ENCODE measurements at regions not wholly inside any gene's neighbourhood (a gene's known extent, or its start where the extent isn't known, plus 50 kb on each side); places are given as distances from the start of the nearest gene placed in this dataset.
A peak's percentile ranks its signal among the peaks of the same experiment; 100 is the strongest.

DNA sequence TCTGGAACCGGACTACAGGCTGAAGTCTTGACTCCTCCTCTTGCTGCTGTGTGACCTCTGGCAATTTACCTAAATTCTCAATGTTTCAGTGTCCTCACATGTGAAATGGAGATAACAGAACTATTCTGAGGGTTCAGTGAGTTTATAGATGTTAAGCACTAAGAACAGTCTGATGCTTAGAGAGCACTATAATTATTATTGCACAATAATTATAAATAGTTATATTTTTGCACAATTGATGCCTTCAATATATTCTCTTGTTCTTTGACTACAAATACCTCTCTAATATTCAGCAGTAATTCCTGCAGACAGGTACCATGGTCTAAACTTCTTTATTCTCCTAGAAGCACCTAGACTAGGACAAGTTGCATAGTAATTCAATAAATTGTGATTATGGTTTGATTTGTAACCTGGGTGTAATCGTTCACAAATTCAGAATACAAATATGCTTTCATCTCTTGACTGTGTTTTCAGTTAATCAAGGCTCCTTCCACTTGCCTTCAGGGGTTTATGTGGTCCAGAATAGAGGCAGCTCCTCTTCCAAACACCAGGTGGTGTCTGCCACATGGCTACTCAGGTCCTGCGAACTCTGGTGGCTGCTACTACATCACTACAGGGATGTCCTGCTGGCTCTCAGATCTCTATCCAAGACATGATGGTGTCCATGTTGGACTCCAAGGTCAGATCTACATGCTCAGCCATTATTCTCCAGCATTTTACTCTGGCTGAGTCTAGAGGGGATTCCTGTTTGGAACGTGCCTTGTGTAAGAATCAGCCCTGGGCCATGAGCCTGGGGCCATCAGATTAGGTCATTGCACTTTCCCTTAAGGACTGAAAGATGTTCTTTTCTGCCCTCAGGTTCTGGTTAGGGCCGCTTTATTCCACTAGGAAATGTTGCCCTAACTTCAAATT is 103.4 kb downstream of the QRFPR start:
- H3K27ac ChIP-seq: no peak overlapping the region
- TF ChIP-seq, protein P1, sequence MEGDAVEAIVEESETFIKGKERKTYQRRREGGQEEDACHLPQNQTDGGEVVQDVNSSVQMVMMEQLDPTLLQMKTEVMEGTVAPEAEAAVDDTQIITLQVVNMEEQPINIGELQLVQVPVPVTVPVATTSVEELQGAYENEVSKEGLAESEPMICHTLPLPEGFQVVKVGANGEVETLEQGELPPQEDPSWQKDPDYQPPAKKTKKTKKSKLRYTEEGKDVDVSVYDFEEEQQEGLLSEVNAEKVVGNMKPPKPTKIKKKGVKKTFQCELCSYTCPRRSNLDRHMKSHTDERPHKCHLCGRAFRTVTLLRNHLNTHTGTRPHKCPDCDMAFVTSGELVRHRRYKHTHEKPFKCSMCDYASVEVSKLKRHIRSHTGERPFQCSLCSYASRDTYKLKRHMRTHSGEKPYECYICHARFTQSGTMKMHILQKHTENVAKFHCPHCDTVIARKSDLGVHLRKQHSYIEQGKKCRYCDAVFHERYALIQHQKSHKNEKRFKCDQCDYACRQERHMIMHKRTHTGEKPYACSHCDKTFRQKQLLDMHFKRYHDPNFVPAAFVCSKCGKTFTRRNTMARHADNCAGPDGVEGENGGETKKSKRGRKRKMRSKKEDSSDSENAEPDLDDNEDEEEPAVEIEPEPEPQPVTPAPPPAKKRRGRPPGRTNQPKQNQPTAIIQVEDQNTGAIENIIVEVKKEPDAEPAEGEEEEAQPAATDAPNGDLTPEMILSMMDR (IDR thresholded peaks at IDR 0.05): peak; percentile 56
- no peak for TF ChIP-seq ZFX (IDR thresholded peaks at IDR 0.05; ENCODE audit: borderline replicate concordance)

DNA sequence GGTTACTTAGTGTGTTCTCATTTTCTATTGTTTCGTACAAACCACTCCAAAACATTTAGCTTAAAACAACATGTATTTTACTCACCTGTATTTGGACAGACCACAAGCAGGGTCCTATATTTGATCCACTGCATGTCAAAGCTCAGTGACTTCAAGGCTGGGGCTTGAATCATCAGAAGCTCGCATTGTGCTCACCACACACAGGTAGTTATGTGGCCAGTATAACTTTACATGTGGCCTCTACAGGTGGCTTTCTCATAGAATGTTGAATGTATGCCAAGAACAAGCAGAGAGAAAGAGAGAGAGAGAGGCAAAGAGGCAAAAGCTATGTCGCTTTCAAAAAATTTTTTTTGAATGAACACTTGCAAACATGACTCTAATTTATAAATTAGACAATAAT is 107.6 kb downstream of the QRFPR start:
- TF ChIP-seq, protein P1 (IDR thresholded peaks at IDR 0.05): no peak
- no peak for TF ChIP-seq ZFX (IDR thresholded peaks at IDR 0.05; ENCODE audit: borderline replicate concordance)
- no peak overlapping the region for H3K27ac ChIP-seq

DNA sequence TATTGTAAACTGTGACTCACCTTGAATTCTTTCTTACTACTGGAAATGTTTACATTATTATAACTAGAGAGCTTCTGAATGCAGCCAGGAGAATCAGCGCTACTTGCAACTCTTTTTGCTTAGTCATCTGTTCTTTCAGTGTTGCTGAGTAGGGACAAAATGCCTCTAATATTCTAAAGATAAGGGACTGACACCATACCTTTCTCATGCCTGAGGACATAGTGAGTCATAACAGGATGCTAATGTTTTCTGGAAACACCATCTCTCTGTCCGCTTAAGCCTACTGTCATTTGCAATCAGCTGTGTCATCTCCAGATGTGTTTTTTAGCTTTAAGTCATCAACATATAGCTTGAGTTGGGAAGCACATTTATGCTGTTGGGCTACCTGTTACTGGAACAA is 108.3 kb downstream of the QRFPR start:
- TF ChIP-seq ZFX (IDR thresholded peaks at IDR 0.05; ENCODE audit: borderline replicate concordance): no peak
- TF ChIP-seq, protein P1 (IDR thresholded peaks at IDR 0.05): no peak
- no peak overlapping the region for H3K27ac ChIP-seq

DNA sequence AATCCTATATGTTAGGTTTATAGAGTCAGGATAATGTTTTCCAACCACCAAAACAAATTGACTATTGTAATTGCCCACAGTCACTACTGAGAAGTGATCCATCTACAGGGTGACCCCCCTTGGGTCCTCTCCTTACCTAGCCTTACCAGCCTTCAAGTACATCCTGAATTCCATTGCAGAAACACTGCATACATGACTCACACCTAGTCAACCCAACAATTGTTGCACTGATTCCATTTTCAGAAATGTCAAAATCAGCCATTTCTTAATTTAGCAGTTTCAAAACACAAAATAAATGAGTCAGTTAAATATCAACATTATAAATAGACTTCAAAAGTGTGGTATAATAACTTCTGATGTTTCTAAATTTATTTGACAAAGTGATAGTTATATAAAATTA is 106.3 kb upstream of the TNIP3 start:
- TF ChIP-seq, protein P1 (IDR thresholded peaks at IDR 0.05): no peak
- TF ChIP-seq ZFX (IDR thresholded peaks at IDR 0.05; ENCODE audit: borderline replicate concordance): no peak
- no peak overlapping the region for H3K27ac ChIP-seq

DNA sequence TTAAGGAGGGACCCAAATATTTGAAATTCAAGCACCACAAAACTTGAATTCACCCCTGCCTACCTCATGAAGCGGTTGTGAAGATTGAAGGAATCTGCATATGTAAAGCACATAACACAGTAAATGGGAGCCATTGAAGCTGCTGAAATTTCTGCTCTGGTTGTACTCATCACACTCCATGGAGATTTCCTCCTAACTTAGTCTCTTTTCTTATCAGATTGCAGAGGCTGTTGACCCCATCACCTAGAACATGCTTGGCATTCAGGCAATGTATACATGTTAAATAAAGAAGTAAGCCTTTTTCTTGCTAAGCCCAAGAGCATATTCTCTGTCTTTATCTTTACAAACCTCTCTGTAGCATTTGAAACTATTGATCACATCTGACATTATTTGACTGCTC is 104.9 kb upstream of the TNIP3 start:
- TF ChIP-seq, protein P1 (IDR thresholded peaks at IDR 0.05): no peak
- TF ChIP-seq ZFX (IDR thresholded peaks at IDR 0.05; ENCODE audit: borderline replicate concordance): no peak
- no peak overlapping the region for H3K27ac ChIP-seq

DNA sequence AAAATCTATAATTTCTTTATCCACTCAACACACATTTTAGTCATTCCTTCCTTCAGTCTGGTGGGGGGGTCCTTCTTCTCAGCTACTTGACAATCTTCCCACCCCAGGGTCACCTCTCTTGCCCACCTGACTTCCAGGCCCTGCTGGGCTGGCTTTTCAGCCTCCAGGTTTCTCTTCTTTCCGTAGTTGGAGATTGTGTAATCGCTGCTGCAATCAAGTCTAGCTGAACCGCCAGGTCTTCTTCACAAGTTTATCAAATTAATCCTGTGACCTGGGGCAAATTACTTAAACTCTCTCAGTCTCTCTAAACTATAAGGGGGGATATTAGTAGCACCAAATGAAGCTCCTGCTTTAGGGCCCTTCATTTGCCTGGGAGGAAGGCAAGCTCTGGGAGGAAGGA is 102.9 kb upstream of the TNIP3 start:
- no peak for TF ChIP-seq ZFX (IDR thresholded peaks at IDR 0.05; ENCODE audit: borderline replicate concordance)
- TF ChIP-seq, protein P1 (IDR thresholded peaks at IDR 0.05): no peak
- no peak overlapping the region for H3K27ac ChIP-seq

DNA sequence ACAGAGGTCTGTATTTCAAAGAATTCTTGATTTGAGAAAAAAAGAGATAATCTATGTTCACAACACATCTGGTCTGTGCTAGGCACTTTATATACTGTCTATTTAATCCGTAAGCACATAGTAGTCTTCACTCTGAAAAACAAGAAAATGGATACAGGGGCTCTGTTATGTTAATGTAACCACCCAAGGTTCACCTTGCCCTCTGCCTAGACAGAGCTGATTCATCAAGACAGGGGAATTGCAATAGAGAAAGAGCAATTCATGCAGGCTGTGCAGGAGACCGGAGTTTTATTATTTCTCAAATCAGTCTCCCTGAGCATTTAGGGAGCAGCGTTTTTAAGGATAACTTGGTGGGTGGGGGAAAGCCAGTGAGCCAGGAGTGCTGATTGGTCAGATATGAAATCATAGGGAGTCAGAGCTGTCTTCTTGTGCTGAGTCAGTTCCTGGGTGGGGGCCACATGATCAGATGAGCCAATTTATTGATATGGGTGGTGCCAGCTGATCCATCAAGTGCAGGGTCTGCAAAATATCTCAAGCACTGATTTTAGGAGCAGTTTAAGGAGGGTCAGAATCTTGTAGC is 92.9 kb upstream of the TNIP3 start:
- H3K27ac ChIP-seq: no peak overlapping the region
- TF ChIP-seq, protein P1 (IDR thresholded peaks at IDR 0.05): no peak
- no peak for TF ChIP-seq ZFX (IDR thresholded peaks at IDR 0.05; ENCODE audit: borderline replicate concordance)
